ENCODE measurements at regions not wholly inside any gene's neighbourhood (a gene's known extent, or its start where the extent isn't known, plus 50 kb on each side); places are given as distances from the start of the nearest gene placed in this dataset.

GRCh38 chr6:169000022-169000421, 253.6 kb downstream of the THBS2 start:
- Histone ChIP-seq H3K4me1 (ENCODE audit: control insufficient read depth, insufficient read depth, low read depth, low read length) (no peaks in the 10 kb centered on the region), H3K4me2 (ENCODE audit: low read length, poor library complexity, severe bottlenecking) (no peak overlapping the region), H2BK120ac (ENCODE audit: low read depth, low read length) (no peak overlapping the region), H3K14ac (ENCODE audit: low read length in 2 of 2) (no peak overlapping the region), H3K9ac (ENCODE audit: low read length) (no peak overlapping the region), H2BK5ac (ENCODE audit: low read depth, low read length, poor library complexity, severe bottlenecking) (no peak overlapping the region), H3K9me3 (ENCODE audit: control insufficient read depth, low read length) (no peaks in the 10 kb centered on the region), H3K4me3 (ENCODE audit: insufficient read depth in 1 of 2, low read depth in 1 of 2, low read length in 2 of 2) (peak overlapping the region in 1 of 2 experiments; percentile 27), H3K27ac (ENCODE audit: low read length, poor library complexity, severe bottlenecking) (no peak overlapping the region), H2BK15ac (ENCODE audit: low read depth, poor library complexity, severe bottlenecking) (no peak overlapping the region), H4K91ac (ENCODE audit: low read length) (no peak overlapping the region), H3K27me3 (ENCODE audit: control insufficient read depth in 1 of 2, insufficient read depth in 1 of 2, low read length in 2 of 2) (no peaks in the 10 kb centered on the region), H3K4ac (ENCODE audit: low read depth in 1 of 2, low read length in 2 of 2) (no peak overlapping the region), H3K18ac (ENCODE audit: low read depth in 1 of 2, low read length in 2 of 2) (no peak overlapping the region), H4K8ac (ENCODE audit: low read length) (no peak overlapping the region), H2AK5ac (ENCODE audit: low read length, severe bottlenecking) (no peak overlapping the region), H2BK12ac (ENCODE audit: low read length in 2 of 2) (no peak overlapping the region), H3K36me3 (ENCODE audit: control insufficient read depth in 1 of 2, insufficient read depth in 2 of 2, low read depth in 1 of 2, low read length in 2 of 2) (no peaks in the 10 kb centered on the region), H3K23ac (ENCODE audit: low read length in 2 of 2) (no peak overlapping the region), H3K79me1 (replicated peaks; ENCODE audit: low read length, poor library complexity, severe bottlenecking) (no peaks in the 10 kb centered on the region), H2AFZ (ENCODE audit: low read depth, low read length) (no peak overlapping the region)
- 93% methylated on average over 15 of the region's 15 CpGs for WGBS
- DNase-seq, result no peak

- no peak overlapping the region for H3K9ac ChIP-seq (ENCODE audit: low read length)
- H2BK5ac ChIP-seq (ENCODE audit: low read depth, low read length, poor library complexity, severe bottlenecking), result no peak overlapping the region
- H2AFZ ChIP-seq (ENCODE audit: low read depth, low read length), result no peak overlapping the region
- no peaks in the 10 kb centered on the region for H3K27me3 ChIP-seq (ENCODE audit: control insufficient read depth in 1 of 2, insufficient read depth in 1 of 2, low read length in 2 of 2)
- H3K36me3 ChIP-seq (ENCODE audit: control insufficient read depth in 1 of 2, insufficient read depth in 2 of 2, low read depth in 1 of 2, low read length in 2 of 2), result no peaks in the 10 kb centered on the region
- H3K4me1 ChIP-seq (ENCODE audit: control insufficient read depth, insufficient read depth, low read depth, low read length), result no peaks in the 10 kb centered on the region
- H2BK15ac ChIP-seq (ENCODE audit: low read depth, poor library complexity, severe bottlenecking), result no peak overlapping the region
- no peak overlapping the region for H3K4me3 ChIP-seq (ENCODE audit: insufficient read depth in 1 of 2, low read depth in 1 of 2, low read length in 2 of 2)
- H3K79me1 ChIP-seq (replicated peaks; ENCODE audit: low read length, poor library complexity, severe bottlenecking), result no peaks in the 10 kb centered on the region
- H3K27ac ChIP-seq (ENCODE audit: low read length, poor library complexity, severe bottlenecking), result no peak overlapping the region
- no peak overlapping the region for H4K91ac ChIP-seq (ENCODE audit: low read length)
- H2BK12ac ChIP-seq (ENCODE audit: low read length in 2 of 2), result no peak overlapping the region
- H2AK5ac ChIP-seq (ENCODE audit: low read length, severe bottlenecking), result no peak overlapping the region
- H3K9me3 ChIP-seq (ENCODE audit: control insufficient read depth, low read length), result no peaks in the 10 kb centered on the region
- 87% methylated on average over 13 of the region's 13 CpGs for WGBS
- H3K23ac ChIP-seq (ENCODE audit: low read length in 2 of 2), result no peak overlapping the region
- H2BK120ac ChIP-seq (ENCODE audit: low read depth, low read length), result no peak overlapping the region
- no peak for DNase-seq
- no peak overlapping the region for H3K18ac ChIP-seq (ENCODE audit: low read depth in 1 of 2, low read length in 2 of 2)
- no peak overlapping the region for H4K8ac ChIP-seq (ENCODE audit: low read length)
- H3K4me2 ChIP-seq (ENCODE audit: low read length, poor library complexity, severe bottlenecking), result no peak overlapping the region
- H3K14ac ChIP-seq (ENCODE audit: low read length in 2 of 2), result no peak overlapping the region
- no peak overlapping the region for H3K4ac ChIP-seq (ENCODE audit: low read depth in 1 of 2, low read length in 2 of 2)
Measured at GRCh38 chr6:168999392-168999791, 254.3 kb downstream of the THBS2 start.

- Histone ChIP-seq H3K4me1 (ENCODE audit: control insufficient read depth, insufficient read depth, low read depth, low read length) (no peaks in the 10 kb centered on the region), H2AK5ac (ENCODE audit: low read length, severe bottlenecking) (no peak overlapping the region), H3K9ac (ENCODE audit: low read length) (no peak overlapping the region), H2BK12ac (ENCODE audit: low read length in 2 of 2) (no peak overlapping the region), H3K18ac (ENCODE audit: low read depth in 1 of 2, low read length in 2 of 2) (no peak overlapping the region), H2BK5ac (ENCODE audit: low read depth, low read length, poor library complexity, severe bottlenecking) (no peak overlapping the region), H4K91ac (ENCODE audit: low read length) (no peak overlapping the region), H3K23ac (ENCODE audit: low read length in 2 of 2) (no peak overlapping the region), H3K9me3 (ENCODE audit: control insufficient read depth, low read length) (no peaks in the 10 kb centered on the region), H3K27me3 (ENCODE audit: control insufficient read depth in 1 of 2, insufficient read depth in 1 of 2, low read length in 2 of 2) (no peaks in the 10 kb centered on the region), H3K4ac (ENCODE audit: low read depth in 1 of 2, low read length in 2 of 2) (no peak overlapping the region), H3K27ac (ENCODE audit: low read length, poor library complexity, severe bottlenecking) (no peak overlapping the region), H2BK120ac (ENCODE audit: low read depth, low read length) (no peak overlapping the region), H4K8ac (ENCODE audit: low read length) (no peak overlapping the region), H2AFZ (ENCODE audit: low read depth, low read length) (no peak overlapping the region), H2BK15ac (ENCODE audit: low read depth, poor library complexity, severe bottlenecking) (no peak overlapping the region), H3K4me2 (ENCODE audit: low read length, poor library complexity, severe bottlenecking) (no peak overlapping the region), H3K36me3 (ENCODE audit: control insufficient read depth in 1 of 2, insufficient read depth in 2 of 2, low read depth in 1 of 2, low read length in 2 of 2) (no peaks in the 10 kb centered on the region), H3K4me3 (ENCODE audit: insufficient read depth in 1 of 2, low read depth in 1 of 2, low read length in 2 of 2) (no peak overlapping the region), H3K14ac (ENCODE audit: low read length in 2 of 2) (no peak overlapping the region), H3K79me1 (replicated peaks; ENCODE audit: low read length, poor library complexity, severe bottlenecking) (no peaks in the 10 kb centered on the region)
- DNase-seq, result no peak
- WGBS, result 91% methylated on average over 9 of the region's 9 CpGs
Measured at GRCh38 chr6:168996356-168996625, 257.4 kb downstream of the THBS2 start.

- 86% methylated on average over 27 of the region's 29 CpGs for WGBS
- H3K9me3 ChIP-seq (ENCODE audit: control insufficient read depth, low read length), result no peaks in the 10 kb centered on the region
Measured at GRCh38 chr6:168995526-168996355, 257.9 kb downstream of the THBS2 start.

More at GRCh38 chr6:168995526-168996355, 257.9 kb downstream of the THBS2 start:
- Histone ChIP-seq H3K4me2 (ENCODE audit: low read length, poor library complexity, severe bottlenecking) (no peak overlapping the region), H2BK15ac (ENCODE audit: low read depth, poor library complexity, severe bottlenecking) (no peak overlapping the region), H2BK5ac (ENCODE audit: low read depth, low read length, poor library complexity, severe bottlenecking) (no peak overlapping the region), H2BK12ac (ENCODE audit: low read length in 2 of 2) (no peak overlapping the region), H3K14ac (ENCODE audit: low read length in 2 of 2) (no peak overlapping the region), H2AFZ (ENCODE audit: low read depth, low read length) (no peak overlapping the region), H3K4me3 (ENCODE audit: insufficient read depth in 1 of 2, low read depth in 1 of 2, low read length in 2 of 2) (no peak overlapping the region), H3K4me1 (ENCODE audit: control insufficient read depth, insufficient read depth, low read depth, low read length) (no peaks in the 10 kb centered on the region), H3K9ac (ENCODE audit: low read length) (no peak overlapping the region), H3K79me1 (replicated peaks; ENCODE audit: low read length, poor library complexity, severe bottlenecking) (no peaks in the 10 kb centered on the region), H3K27me3 (ENCODE audit: control insufficient read depth in 1 of 2, insufficient read depth in 1 of 2, low read length in 2 of 2) (no peaks in the 10 kb centered on the region), H2BK120ac (ENCODE audit: low read depth, low read length) (no peak overlapping the region), H3K23ac (ENCODE audit: low read length in 2 of 2) (no peak overlapping the region), H3K27ac (ENCODE audit: low read length, poor library complexity, severe bottlenecking) (no peak overlapping the region), H2AK5ac (ENCODE audit: low read length, severe bottlenecking) (no peak overlapping the region), H4K8ac (ENCODE audit: low read length) (no peak overlapping the region), H3K4ac (ENCODE audit: low read depth in 1 of 2, low read length in 2 of 2) (no peak overlapping the region), H3K36me3 (ENCODE audit: control insufficient read depth in 1 of 2, insufficient read depth in 2 of 2, low read depth in 1 of 2, low read length in 2 of 2) (no peaks in the 10 kb centered on the region), H4K91ac (ENCODE audit: low read length) (no peak overlapping the region), H3K18ac (ENCODE audit: low read depth in 1 of 2, low read length in 2 of 2) (no peak overlapping the region)
- no peak for DNase-seq
